Body of pancreas (tissue), 4 donors: ENCODE measurements at regions not wholly inside any gene's neighbourhood (a gene's known extent, or its start where the extent isn't known, plus 50 kb on each side); places are given as distances from the start of the nearest gene placed in this dataset.

Experiments used
- ATAC-seq: fragments of 150-250 bp; one replicate; pipeline ENCODE4 v1.9.1; 2016
- DNase-seq, 4 donors: peaks; one replicate each; pipeline ENCODE4 v3.0.0-alpha.2; 2019
- H3K27ac ChIP-seq, 4 donors: fragments of 200-600 bp; sonication (generic); 1 replicate in 3 of 4; 2 replicates in 1 of 4; pipeline versions ENCODE4 v1.5.1 to v1.6.1; 2016 to 2019; ENCODE audit warnings: mild to moderate bottlenecking in 1 of 4, mixed read lengths in 1 of 4, moderate library complexity in 1 of 4
- H3K27me3 ChIP-seq, 2 donors: fragments of 200-600 bp; sonication (generic); one replicate each; pipeline ENCODE4 v1.6.0; 2016; ENCODE audit warnings: mild to moderate bottlenecking in 1 of 2
- H3K36me3 ChIP-seq, 2 donors: fragments of 200-600 bp; sonication (generic); replicated peaks in 1 of 2; 2 replicates each; pipeline ENCODE4 v1.5.1; 2016; ENCODE audit warnings: low read depth in 2 of 2; ENCODE audit not compliant: insufficient read depth in 1 of 2
- H3K4me1 ChIP-seq: fragments of 200-600 bp; sonication (generic); one replicate; pipeline ENCODE4 v1.6.0; 2016
- H3K4me3 ChIP-seq, 2 donors: fragments of 200-600 bp; sonication (generic); 1 replicate in 1 of 2; 2 replicates in 1 of 2; pipeline ENCODE4 v1.5.1; 2016 to 2019
- H3K9me3 ChIP-seq, 3 donors: fragments of 200-600 bp; sonication (generic); 1 replicate in 2 of 3; 2 replicates in 1 of 3; pipeline ENCODE4 v1.5.1; 2016
- POLR2A ChIP-seq, 3 donors: fragments of 450-650 bp; IDR thresholded peaks; one replicate each; pipeline ENCODE4 v1.6.1; 2016; ENCODE audit warnings: antibody characterized with exemption in 3 of 3, mild to moderate bottlenecking in 2 of 3
- WGBS, 2 donors: methylation state at CpG; one replicate each; pipeline ENCODE4 v1.1.5; 2017; 5-methylcytosine and 5-hydroxymethylcytosine counted together
- intact Hi-C: fragments of 100-400 bp; cut with DNase I; formaldehyde crosslinking; loops from one replicate; pipeline ENCODE4 v1.15.1; 2023
- TF ChIP-seq, protein P1 (sequence below), 7 experiments: fragments of 450-650 bp in 4 of 7; fragments of 200-600 bp in 3 of 7; sonication (generic) in 3 of 7; IDR thresholded peaks; one replicate each; pipeline ENCODE4 v1.5.1; 2016 to 2019; ENCODE audit warnings: antibody characterized with exemption in 7 of 7

DNA sequence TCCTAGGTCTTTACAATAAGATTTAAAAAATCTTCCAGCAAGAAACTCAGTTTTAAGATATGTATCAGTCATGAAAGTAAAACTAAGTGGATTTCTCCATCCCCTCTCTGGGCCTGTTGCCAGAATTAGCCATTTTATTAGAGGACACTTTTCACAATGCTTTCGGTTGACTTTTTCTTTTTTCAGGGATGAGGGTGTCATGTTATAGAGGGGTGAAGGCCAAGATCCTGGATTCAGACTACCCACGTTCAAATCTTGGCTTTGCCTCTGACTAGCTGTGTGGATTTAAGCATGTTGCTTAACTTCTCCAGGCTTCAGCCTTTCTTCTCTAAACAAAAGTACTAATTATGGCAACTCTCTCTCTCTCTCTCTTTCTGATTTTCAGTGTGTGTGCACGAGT is 111.7 kb upstream of the COX10 start:
- 61 to 63% methylated on average over 3 of the region's 3 CpGs for WGBS, 2 donors
- intact Hi-C loops = no loop called here
- no peaks in the 10 kb centered on the region for H3K4me1 ChIP-seq
- no peaks in the 10 kb centered on the region for H3K36me3 ChIP-seq
- H3K27ac ChIP-seq = no peak overlapping the region
- no peaks in the 10 kb centered on the region for H3K27me3 ChIP-seq
- TF ChIP-seq, protein P1, sequence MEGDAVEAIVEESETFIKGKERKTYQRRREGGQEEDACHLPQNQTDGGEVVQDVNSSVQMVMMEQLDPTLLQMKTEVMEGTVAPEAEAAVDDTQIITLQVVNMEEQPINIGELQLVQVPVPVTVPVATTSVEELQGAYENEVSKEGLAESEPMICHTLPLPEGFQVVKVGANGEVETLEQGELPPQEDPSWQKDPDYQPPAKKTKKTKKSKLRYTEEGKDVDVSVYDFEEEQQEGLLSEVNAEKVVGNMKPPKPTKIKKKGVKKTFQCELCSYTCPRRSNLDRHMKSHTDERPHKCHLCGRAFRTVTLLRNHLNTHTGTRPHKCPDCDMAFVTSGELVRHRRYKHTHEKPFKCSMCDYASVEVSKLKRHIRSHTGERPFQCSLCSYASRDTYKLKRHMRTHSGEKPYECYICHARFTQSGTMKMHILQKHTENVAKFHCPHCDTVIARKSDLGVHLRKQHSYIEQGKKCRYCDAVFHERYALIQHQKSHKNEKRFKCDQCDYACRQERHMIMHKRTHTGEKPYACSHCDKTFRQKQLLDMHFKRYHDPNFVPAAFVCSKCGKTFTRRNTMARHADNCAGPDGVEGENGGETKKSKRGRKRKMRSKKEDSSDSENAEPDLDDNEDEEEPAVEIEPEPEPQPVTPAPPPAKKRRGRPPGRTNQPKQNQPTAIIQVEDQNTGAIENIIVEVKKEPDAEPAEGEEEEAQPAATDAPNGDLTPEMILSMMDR (IDR thresholded peaks at IDR 0.05) = no peak
- TF ChIP-seq POLR2A (IDR thresholded peaks at IDR 0.05) = no peak
- no peak overlapping the region for H3K4me3 ChIP-seq
- ATAC-seq (no peak), DNase-seq (no peak)
- H3K9me3 ChIP-seq = no peaks in the 10 kb centered on the region

DNA sequence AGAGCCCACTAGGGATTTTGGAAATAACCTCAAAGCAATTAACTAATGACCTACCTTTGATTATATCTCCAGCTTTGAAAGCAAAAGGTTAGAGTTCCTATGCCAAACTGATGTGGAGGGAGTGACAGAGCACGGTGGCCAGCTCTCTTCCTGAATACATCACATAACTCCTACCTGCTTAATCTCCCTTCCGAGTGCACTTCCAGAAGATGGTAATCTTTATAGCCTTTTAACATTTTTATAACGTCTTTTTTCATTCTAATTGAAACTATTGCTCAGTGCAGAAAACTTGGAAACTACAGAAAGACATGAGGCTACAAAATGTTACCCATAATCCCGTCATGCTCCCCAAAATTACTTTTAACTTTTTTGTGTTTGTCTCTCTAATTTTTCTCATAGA is 110.5 kb upstream of the COX10 start:
- Histone ChIP-seq H3K4me1 (no peaks in the 10 kb centered on the region), H3K27ac (no peak overlapping the region), H3K27me3 (no peaks in the 10 kb centered on the region), H3K4me3 (no peak overlapping the region), H3K9me3 (no peaks in the 10 kb centered on the region), H3K36me3 (no peaks in the 10 kb centered on the region)
- no peak for ATAC-seq
- WGBS, 2 donors = 75 to 81% methylated on average over 4 of the region's 4 CpGs
- intact Hi-C loops = no loop called here
- TF ChIP-seq POLR2A (IDR thresholded peaks at IDR 0.05) = no peak
- TF ChIP-seq, protein P1 (IDR thresholded peaks at IDR 0.05) = no peak
- no peak for DNase-seq

DNA sequence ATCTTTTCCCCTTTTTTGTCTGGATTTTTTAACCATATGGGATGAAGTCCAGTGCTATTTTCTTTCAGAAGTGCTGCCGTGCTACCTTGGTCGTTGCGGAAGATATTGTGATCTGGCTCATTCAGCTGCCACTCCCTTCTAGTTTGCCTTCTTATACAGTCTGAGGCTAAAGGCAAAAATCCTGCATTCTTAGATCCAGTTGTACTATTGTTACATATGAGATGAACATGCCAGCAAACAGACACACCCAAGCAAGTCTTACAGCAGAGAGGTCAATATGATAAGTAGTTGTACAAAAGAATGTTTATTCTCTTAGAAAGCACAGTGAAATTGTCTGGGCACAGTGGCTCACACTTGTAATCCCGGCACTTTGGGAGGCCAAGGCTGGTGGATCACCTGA is 108.0 kb upstream of the COX10 start:
- no peak overlapping the region for H3K4me3 ChIP-seq
- ATAC-seq = no peak
- no peak for DNase-seq

DNA sequence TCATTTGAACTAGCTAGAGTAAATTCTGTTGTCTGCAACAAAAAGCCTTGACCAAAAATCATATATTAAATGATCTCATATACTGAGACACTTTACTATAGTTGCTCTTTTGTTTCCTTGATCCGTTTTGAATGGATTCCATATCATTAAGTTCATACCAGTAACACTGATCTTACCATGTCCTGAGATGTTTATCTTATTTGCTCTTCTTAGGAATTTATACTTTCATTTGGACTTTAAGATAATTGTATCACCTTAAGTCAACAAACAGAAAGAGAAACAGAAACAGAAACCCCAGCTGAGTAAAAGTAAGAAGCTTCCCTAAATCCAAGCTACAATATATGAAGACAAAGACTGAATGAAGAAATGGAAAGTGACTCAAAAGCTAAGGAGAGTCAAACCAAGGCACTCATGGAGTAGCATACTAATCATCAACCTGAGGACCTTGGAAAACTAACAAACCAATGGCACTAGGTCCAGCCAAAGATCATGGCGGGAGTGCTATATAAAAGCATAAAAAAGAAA is 106.5 kb upstream of the COX10 start:
- no peaks in the 10 kb centered on the region for H3K36me3 ChIP-seq
- H3K9me3 ChIP-seq = no peaks in the 10 kb centered on the region
- no peaks in the 10 kb centered on the region for H3K4me1 ChIP-seq
- intact Hi-C loops = no loop called here
- no peaks in the 10 kb centered on the region for H3K27me3 ChIP-seq
- WGBS, 2 donors = 59 to 65% methylated on average over 2 of the region's 2 CpGs
- no peak overlapping the region for H3K4me3 ChIP-seq
- ATAC-seq (no peak), DNase-seq (no peak)
- TF ChIP-seq, protein P1 (IDR thresholded peaks at IDR 0.05) = no peak
- no peak for TF ChIP-seq POLR2A (IDR thresholded peaks at IDR 0.05)
- H3K27ac ChIP-seq = no peak overlapping the region

More for the DNA sequence above, 108.0 kb upstream of the COX10 start:
- intact Hi-C loops = no loop called here
- H3K36me3 ChIP-seq = no peaks in the 10 kb centered on the region
- TF ChIP-seq, protein P1 (IDR thresholded peaks at IDR 0.05) = no peak
- TF ChIP-seq POLR2A (IDR thresholded peaks at IDR 0.05) = no peak
- no peaks in the 10 kb centered on the region for H3K4me1 ChIP-seq
- no peak overlapping the region for H3K27ac ChIP-seq
- no peaks in the 10 kb centered on the region for H3K9me3 ChIP-seq
- no peaks in the 10 kb centered on the region for H3K27me3 ChIP-seq
- WGBS, 2 donors = 95% methylated on average over 4 of the region's 4 CpGs

DNA sequence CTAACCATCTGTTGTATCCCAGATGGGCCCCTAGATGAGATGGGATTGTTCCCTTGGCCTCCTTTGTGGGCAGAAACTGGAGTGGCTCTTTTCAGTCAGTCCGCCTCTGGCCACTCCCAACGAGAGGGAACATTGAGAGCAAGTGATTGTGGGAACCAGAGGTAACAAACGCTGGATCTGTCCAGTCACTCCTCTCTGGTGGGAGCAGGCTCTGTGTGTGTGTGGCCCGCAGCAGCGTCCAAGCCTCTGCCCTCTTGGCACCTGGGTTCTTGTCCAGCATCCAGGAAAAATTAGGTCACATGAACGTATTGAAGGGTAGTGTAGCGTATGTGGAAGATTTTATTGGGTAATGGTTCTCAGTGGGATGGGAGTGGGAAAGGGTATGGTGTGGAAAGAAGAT is 101.9 kb upstream of the COX10 start:
- Histone ChIP-seq H3K9me3 (no peaks in the 10 kb centered on the region), H3K27ac (no peak overlapping the region), H3K4me3 (no peak overlapping the region), H3K4me1 (no peaks in the 10 kb centered on the region), H3K36me3 (no peaks in the 10 kb centered on the region), H3K27me3 (no peaks in the 10 kb centered on the region)
- intact Hi-C loops = no loop called here
- ATAC-seq (no peak), DNase-seq (no peak)
- WGBS, 2 donors = 86 to 93% methylated on average over 7 of the region's 7 CpGs
- TF ChIP-seq POLR2A (IDR thresholded peaks at IDR 0.05) = no peak
- TF ChIP-seq, protein P1 (IDR thresholded peaks at IDR 0.05) = no peak
